ENCODE measurements at regions not wholly inside any gene's neighbourhood (a gene's known extent, or its start where the extent isn't known, plus 50 kb on each side); places are given as distances from the start of the nearest gene placed in this dataset.

DNA sequence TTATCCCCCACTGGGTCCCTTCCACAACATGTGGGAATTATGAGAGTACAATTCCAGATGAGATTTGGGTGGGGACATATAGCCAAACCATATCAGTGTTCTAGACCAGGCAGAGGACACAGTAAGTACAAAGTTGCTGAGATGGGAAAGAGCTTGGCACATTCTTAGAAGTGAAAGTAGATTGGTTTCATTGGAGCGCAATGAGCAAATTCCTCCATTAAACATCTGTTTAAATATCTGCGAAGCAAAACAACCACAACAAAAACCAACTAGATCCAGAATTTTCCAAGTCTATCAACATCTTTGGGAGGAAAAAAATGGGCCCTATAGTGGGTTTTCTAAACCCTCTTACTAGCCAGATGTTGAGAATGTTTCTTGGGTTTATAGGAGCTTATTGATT, 80.0 kb upstream of the STEAP1B start (continued):
- TF ChIP-seq, protein P1, sequence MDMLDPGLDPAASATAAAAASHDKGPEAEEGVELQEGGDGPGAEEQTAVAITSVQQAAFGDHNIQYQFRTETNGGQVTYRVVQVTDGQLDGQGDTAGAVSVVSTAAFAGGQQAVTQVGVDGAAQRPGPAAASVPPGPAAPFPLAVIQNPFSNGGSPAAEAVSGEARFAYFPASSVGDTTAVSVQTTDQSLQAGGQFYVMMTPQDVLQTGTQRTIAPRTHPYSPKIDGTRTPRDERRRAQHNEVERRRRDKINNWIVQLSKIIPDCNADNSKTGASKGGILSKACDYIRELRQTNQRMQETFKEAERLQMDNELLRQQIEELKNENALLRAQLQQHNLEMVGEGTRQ (IDR thresholded peaks at IDR 0.05; ENCODE audit: low read length): no peak
